ENCODE measurements at regions not wholly inside any gene's neighbourhood (a gene's known extent, or its start where the extent isn't known, plus 50 kb on each side); places are given as distances from the start of the nearest gene placed in this dataset.
"Not testable (repeated sequence)": the region's sequence is repeated elsewhere in the genome, so short reads cannot be mapped to it uniquely, and the experiment has no call there.

- FAIRE-seq: no peak
- no peak for DNase-seq (ENCODE audit: low spot score)
Observed at GRCh38 chr6:163860287-163861081, 446.0 kb downstream of the QKI start.

DNA sequence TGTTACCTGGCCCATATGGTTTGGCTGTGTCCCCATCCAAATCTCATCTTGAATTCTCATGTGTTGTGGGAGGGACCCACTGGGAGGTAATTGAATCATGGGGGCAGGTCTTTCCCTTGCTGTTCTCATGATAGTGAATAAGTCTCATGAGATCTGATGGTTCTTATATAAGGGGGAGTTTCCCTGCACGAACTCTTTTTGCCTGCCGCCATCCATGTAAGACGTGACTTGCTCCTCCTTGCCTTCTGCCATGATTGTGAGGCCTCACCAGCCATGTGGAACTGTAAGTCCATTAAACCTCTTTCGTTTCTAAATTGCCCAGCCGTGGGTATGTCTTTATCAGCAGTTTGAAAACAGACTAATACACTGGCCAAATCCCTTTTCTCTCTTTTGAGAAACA lies 444.4 kb downstream of the QKI start:
- DNase-seq (ENCODE audit: low spot score); FAIRE-seq: not testable (repeated sequence)

DNA sequence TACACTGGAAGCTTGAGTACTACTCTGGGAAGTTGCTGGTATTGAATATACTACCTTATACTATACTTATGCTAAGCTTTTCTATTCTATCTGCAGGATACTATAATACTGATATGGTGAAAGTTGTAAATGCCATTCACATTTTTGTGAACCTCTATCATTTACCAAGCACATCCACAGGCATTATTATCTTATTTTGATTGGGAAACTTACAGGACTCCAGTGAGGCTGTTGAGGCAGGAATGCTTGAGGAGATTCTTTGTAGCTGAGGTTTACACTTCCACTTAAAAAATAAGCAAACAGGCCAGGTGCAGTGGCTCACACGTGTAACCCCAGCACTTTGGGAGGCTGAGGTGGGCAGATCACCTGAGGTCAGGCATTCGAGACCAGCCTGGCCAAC lies 442.9 kb downstream of the QKI start:
- DNase-seq (ENCODE audit: low spot score) (no peak), FAIRE-seq (no peak)

- FAIRE-seq: no peak
Observed at GRCh38 chr6:163850874-163851273, 436.4 kb downstream of the QKI start.

DNA sequence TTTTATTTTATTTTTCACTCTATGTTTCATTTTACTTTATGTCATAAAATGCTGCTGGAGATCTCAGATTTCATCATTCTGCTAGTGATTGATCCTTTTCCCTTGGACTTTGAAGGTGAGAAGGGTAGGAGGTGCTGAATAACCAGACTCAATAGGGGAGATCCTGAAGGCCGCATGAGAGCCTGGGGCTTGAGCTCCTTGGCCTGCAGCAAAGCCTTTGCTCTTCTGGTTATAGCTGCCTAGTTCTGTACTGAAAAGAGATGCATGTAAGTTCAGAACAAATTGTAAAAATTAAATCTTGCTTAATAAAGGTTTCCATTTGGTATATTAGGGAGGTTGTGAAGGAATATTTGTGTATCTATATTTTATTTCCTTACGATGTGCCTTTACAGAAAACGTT lies 430.2 kb downstream of the QKI start:
- no peak for FAIRE-seq

More at GRCh38 chr6:163850874-163851273, 436.4 kb downstream of the QKI start:
- no peak for DNase-seq (ENCODE audit: low spot score)

DNA sequence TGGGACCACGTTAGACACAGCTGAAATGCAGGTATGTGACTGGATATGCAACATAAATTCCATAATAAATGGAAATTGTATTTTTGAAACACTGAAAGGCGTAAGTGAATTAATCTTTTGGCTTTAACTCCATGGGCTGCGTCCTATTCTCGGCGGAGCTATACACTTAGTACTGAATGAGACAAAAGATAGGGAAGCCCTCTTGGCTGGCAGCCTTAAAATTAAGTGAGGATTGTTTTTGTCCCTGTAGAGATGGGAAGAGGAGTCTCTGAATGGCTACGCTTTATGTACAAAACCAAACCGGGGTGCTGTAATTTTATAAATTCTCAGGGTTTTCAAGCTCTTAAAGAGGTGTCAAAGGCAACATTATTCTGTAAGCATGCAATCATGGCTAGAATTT lies 429.8 kb downstream of the QKI start:
- DNase-seq (ENCODE audit: low spot score): no peak
- FAIRE-seq: no peak

More for the DNA sequence above, 430.2 kb downstream of the QKI start:
- DNase-seq (ENCODE audit: low spot score): no peak

DNA sequence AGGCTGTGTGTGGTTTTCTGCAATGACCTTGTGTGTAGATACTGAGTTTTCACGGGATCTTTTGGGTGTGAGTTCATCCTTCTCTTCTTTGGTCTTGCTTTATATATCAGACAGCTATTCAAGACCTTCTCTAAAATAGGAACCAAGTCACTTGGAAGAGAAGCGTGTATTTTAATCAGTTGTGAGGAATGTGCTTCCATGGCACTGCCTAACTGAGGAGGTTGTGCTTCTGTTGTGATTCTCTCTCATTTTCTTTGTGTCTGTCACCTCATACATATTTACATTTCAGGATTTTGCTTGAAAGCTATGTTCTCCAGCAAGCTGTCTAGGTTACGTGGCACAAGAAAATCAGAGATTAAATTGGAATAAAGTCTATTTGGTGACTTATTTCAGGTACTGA lies 428.7 kb downstream of the QKI start:
- DNase-seq (ENCODE audit: low spot score): no peak
- FAIRE-seq: no peak

GRCh38 chr6:163842467-163842866 lies 427.9 kb downstream of the QKI start:
- FAIRE-seq: no peak
- no peak for DNase-seq (ENCODE audit: low spot score)

DNA sequence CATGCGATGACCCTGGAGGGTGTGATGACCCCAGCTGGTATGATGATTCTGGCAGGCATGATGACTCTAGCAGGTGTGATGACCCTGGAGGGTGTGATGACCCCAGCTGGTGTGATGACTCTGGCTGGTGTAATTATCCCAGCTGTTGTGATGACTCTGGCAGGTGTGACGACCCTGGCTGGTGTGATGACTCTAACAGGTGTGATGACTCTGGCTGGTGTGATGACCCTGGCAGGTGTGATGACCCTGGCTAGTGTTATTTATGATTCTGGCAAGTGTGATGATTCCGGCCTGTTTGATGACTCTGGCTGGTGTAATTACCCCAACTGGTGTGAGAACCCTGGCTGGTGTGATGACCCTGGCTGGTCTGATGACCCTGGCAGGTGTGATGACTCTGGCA lies 427.2 kb downstream of the QKI start:
- FAIRE-seq (no peak), DNase-seq (ENCODE audit: low spot score) (no peak)

DNA sequence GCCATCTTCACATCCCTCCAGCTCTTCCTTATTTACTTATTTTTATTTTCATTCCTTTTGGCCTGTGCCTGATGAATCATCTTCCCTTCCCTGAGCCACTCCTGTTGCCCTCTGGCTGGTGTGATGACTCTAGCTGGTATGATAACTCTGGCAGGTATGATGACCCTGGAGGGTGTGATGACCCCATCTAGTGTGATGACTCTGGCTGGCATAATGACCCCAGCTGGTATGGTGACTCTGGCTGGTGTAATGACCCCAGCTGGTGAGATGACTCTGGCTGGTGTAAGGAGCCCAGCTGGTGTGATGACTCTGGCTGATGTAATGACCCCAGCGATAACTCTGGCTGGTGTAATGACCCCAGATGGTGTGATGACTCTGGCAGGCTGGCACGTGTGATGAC lies 426.8 kb downstream of the QKI start:
- DNase-seq (ENCODE audit: low spot score) (no peak), FAIRE-seq (peak; percentile 5)

GRCh38 chr6:163840880-163841279 lies 426.4 kb downstream of the QKI start:
- DNase-seq (ENCODE audit: low spot score): no peak
- FAIRE-seq: no peak

DNA sequence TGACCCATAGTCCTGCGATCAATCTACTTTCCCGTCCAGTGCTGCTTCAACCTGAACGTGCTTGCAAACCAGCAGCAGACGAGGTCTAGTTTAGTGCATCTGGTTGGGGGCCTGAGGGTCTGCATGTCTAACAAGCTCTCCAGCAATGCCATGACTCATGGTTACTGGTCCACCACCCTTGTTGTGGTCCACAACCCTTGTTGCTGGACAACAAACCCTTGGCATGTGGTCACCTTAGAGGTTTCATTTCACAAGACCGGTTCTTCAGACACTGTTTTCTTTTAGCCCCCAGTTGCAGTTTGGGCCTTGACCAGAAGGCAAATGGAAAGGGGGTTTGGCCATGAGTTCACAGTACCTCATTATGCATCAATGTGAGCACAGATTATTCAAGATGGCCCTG lies 424.8 kb downstream of the QKI start:
- DNase-seq (ENCODE audit: low spot score): no peak
- no peak for FAIRE-seq

GRCh38 chr6:163837691-163838431 lies 423.3 kb downstream of the QKI start:
- FAIRE-seq (no peak), DNase-seq (ENCODE audit: low spot score) (no peak)

DNA sequence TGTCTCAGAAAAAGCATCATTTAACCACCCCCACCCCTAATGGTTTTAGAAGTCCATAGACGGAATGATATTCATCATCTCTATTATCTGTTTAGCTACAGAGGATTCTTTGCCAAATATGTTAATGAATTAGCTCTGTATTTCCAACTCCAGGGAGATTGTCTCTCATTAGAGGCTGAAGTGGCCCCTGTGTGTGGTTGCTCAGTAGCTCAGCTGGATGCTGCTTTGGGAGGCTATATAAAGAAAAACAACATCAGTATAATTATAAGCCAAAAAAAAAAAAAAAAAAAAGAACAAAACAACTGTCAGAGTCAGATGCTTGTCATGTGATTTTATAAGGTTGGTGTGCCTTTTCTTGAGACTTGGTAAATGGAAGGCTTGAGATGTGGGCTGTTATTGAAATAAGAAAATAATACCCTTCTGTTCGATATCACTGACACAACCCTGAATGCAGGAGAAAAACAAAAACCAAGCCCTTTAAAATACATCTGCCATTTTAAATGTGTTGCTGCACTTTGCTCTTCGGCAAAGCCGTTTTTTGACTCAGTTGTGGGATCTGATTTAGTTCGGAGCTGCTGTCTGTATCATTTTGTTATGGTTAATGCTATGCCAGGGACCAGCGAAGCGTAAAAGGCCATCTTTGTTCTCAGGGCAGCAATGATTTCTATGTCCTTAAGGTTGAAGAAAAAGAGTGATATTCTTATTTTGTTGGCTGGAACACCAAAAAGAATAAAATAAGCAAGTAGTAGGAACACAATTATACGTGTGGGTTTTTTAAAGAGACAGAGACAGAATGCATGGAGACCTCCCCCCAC lies 422.6 kb downstream of the QKI start:
- no peak for DNase-seq (ENCODE audit: low spot score)
- FAIRE-seq: no peak

DNA sequence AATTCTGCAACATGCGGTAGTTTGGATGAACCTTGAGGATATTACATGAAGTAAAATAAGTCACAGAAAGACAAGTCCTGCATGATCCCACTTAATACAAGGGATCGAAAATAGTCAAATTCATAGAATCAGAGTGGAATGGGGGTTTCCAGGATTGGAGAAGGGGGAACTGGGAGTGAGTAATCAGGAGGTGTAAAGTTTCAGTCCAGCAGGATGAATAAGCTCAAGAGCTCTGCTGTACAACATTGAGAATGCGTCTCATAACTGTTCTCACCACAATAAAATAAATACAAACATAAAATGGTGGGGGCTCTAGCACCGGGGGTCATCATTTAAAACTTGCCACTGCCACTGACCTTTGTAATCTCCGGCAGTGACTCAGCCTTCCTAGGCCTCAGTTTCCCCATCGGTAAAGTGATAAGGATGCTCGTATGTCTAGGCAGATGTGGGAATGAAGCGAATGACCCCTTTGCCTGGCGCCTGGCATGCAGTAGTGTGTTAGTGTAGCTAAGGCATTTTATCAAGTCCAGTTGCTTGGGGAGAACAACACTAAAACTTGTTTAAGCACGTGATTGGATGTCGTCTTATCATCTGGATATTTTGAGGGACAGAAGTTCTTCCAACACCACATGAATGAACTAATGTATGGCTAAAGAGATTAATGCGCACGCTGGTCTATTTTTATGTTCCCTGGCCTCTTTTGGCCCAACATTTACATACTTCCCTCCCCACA lies 421.1 kb downstream of the QKI start:
- FAIRE-seq: no peak
- DNase-seq (ENCODE audit: low spot score): no peak

- FAIRE-seq (no peak), DNase-seq (ENCODE audit: low spot score) (no peak)
Observed at GRCh38 chr6:163834226-163834970, 419.9 kb downstream of the QKI start.

- DNase-seq (ENCODE audit: low spot score) (no peak), FAIRE-seq (no peak)
Observed at GRCh38 chr6:163831736-163832135, 417.2 kb downstream of the QKI start.

- FAIRE-seq (no peak), DNase-seq (ENCODE audit: low spot score) (no peak)
Observed at GRCh38 chr6:163830641-163831040, 416.1 kb downstream of the QKI start.

- DNase-seq (ENCODE audit: low spot score) (no peak), FAIRE-seq (no peak)
Observed at GRCh38 chr6:163828038-163828795, 413.7 kb downstream of the QKI start.

- no peak for DNase-seq (ENCODE audit: low spot score)
- no peak for FAIRE-seq
Observed at GRCh38 chr6:163827143-163827542, 412.6 kb downstream of the QKI start.
